Breast epithelium (tissue), 4 donors: ENCODE measurements at regions not wholly inside any gene's neighbourhood (a gene's known extent, or its start where the extent isn't known, plus 50 kb on each side); places are given as distances from the start of the nearest gene placed in this dataset.

Experiments used
- DNase-seq, 2 donors: peaks; one replicate each; pipeline ENCODE4 v3.0.0-alpha.2; 2019; ENCODE audit warnings: low spot score in 2 of 2
- H3K27ac ChIP-seq, 2 donors: fragments of 200-600 bp; sonication (generic) in 1 of 2; one replicate each; pipeline ENCODE4 v1.5.1; 2016 to 2019; ENCODE audit warnings: mild to moderate bottlenecking in 1 of 2
- H3K27me3 ChIP-seq, 2 donors: fragments of 200-600 bp; sonication (generic) in 1 of 2; one replicate each; pipeline versions ENCODE4 v1.5.1 to v1.6.0; 2017 to 2019; ENCODE audit warnings: control low read depth in 1 of 2, mild to moderate bottlenecking in 1 of 2
- H3K36me3 ChIP-seq: fragments of 200-600 bp; one replicate; pipeline ENCODE4 v1.5.1; 2019
- H3K4me1 ChIP-seq, 2 donors: fragments of 200-600 bp; sonication (generic); one replicate each; pipeline ENCODE4 v1.5.1; 2016 to 2019; ENCODE audit warnings: control low read depth in 1 of 2
- H3K4me3 ChIP-seq, 3 donors: fragments of 200-600 bp; sonication (generic); 1 replicate in 2 of 3; 2 replicates in 1 of 3; pipeline ENCODE4 v1.5.1; 2016 to 2019; ENCODE audit warnings: mild to moderate bottlenecking in 3 of 3, moderate library complexity in 2 of 3
- H3K9me3 ChIP-seq, 2 donors: fragments of 200-600 bp; sonication (generic) in 1 of 2; one replicate each; pipeline ENCODE4 v1.5.1; 2016 to 2019; ENCODE audit warnings: control low read depth in 1 of 2
- POLR2A ChIP-seq: fragments of 450-650 bp; IDR thresholded peaks from one replicate; pipeline ENCODE4 v1.6.1; 2016; ENCODE audit warnings: antibody characterized with exemption, mild to moderate bottlenecking, moderate library complexity
- POLR2AphosphoS5 ChIP-seq, 3 donors: sonication (generic); formaldehyde crosslinking; IDR thresholded peaks; one replicate each; pipeline ENCODE4 v1.6.1; 2017; ENCODE audit warnings: antibody characterized with exemption in 3 of 3
- intact Hi-C: fragments of 100-400 bp; cut with DNase I; formaldehyde crosslinking; loops from one replicate; pipeline ENCODE4 v1.15.1; 2023; ENCODE audit warnings: low total_unique reads
- TF ChIP-seq, protein P1 (sequence below), 3 donors: fragments of 450-650 bp; IDR thresholded peaks; one replicate each; pipeline ENCODE4 v1.5.1; 2016 to 2017; ENCODE audit warnings: antibody characterized with exemption in 3 of 3, mild to moderate bottlenecking in 3 of 3, moderate library complexity in 3 of 3

DNA sequence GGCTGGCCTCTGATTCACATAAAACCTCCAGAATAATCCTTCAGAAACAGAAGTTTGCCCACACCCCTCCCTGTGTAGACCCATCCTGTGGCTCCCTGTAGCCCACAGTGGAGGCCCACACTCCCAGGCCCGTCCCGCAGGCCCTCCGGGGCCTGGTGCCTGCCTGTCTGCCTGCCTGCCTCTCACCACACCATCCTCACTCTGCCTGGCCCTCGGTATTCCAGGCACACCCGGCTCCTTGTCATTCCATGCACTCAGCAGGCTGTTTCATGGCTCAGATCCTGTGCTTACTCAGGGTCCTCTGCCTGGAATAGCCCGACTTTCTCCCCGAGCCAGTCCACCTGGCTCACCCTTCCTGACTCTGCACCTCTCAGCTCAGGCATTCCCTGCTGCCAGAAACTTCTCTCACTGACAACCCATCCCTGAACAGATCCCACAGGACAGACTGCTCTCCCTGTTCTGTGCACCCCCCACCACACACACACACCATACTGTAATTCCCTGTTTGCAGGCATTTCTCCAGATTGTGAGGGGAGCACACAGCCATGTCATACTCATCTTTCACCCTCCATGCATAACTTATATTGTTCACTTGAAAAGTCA is 498.0 kb upstream of the ZMIZ1 start:
- Histone ChIP-seq H3K27me3 (no peaks in the 10 kb centered on the region), H3K27ac (no peak overlapping the region), H3K4me1 (no peaks in the 10 kb centered on the region), H3K9me3 (no peaks in the 10 kb centered on the region), H3K4me3 (no peak overlapping the region), H3K36me3 (no peaks in the 10 kb centered on the region)
- intact Hi-C loops: no loop called here
- TF ChIP-seq, protein P1, sequence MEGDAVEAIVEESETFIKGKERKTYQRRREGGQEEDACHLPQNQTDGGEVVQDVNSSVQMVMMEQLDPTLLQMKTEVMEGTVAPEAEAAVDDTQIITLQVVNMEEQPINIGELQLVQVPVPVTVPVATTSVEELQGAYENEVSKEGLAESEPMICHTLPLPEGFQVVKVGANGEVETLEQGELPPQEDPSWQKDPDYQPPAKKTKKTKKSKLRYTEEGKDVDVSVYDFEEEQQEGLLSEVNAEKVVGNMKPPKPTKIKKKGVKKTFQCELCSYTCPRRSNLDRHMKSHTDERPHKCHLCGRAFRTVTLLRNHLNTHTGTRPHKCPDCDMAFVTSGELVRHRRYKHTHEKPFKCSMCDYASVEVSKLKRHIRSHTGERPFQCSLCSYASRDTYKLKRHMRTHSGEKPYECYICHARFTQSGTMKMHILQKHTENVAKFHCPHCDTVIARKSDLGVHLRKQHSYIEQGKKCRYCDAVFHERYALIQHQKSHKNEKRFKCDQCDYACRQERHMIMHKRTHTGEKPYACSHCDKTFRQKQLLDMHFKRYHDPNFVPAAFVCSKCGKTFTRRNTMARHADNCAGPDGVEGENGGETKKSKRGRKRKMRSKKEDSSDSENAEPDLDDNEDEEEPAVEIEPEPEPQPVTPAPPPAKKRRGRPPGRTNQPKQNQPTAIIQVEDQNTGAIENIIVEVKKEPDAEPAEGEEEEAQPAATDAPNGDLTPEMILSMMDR (IDR thresholded peaks at IDR 0.05): no peak
- TF ChIP-seq POLR2AphosphoS5 (IDR thresholded peaks at IDR 0.05) (no peak), POLR2A (no peak)
- no peak for DNase-seq

DNA sequence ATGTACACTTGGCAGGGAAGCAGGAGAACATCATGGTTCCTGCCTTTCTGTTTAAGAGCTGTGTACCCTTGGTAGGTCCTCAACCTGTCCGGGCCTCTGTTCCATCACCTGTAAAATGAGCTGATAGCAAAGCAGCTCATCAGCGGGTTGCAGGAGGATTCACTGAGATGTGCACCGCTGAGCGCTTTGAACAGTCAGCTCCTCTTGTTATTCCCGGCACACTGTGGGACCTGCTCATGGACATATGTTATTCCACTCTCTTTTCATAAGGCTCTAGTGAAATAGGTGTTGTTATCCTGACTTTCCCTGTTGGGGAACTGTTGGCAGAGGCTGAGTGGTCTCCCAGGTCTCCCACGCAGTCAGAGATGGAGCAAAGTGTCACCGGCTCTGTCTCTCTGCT is 497.5 kb upstream of the ZMIZ1 start:
- Histone ChIP-seq H3K27ac (no peak overlapping the region), H3K4me3 (no peak overlapping the region), H3K27me3 (no peaks in the 10 kb centered on the region), H3K36me3 (no peaks in the 10 kb centered on the region), H3K4me1 (no peaks in the 10 kb centered on the region), H3K9me3 (no peaks in the 10 kb centered on the region)
- no peak for DNase-seq
- TF ChIP-seq, protein P1 (IDR thresholded peaks at IDR 0.05): no peak
- no peak for TF ChIP-seq POLR2AphosphoS5 (IDR thresholded peaks at IDR 0.05)
- no peak for TF ChIP-seq POLR2A
- intact Hi-C loops: no loop called here

DNA sequence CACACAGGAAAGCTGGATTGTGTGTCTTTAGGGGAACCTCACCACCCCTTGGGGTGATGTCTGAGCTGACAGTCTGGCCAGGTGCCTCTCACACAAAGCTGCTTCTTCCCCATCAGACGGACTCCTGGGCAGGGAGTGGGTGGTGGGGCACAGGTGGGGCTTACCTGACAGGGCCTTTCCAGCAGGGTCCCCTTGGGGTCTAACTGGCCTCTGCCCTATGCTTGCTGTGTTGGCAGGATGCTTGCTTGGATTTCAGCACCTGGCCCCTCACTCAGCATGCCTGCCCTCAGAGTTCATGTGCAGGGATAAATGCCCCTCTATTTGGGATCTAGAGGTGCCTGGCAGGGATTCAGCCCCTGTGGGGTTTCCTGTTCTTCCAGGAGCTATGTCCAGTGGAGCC is 496.9 kb upstream of the ZMIZ1 start:
- Histone ChIP-seq H3K9me3 (no peaks in the 10 kb centered on the region), H3K4me1 (no peaks in the 10 kb centered on the region), H3K4me3 (no peak overlapping the region), H3K36me3 (no peaks in the 10 kb centered on the region), H3K27ac (no peak overlapping the region), H3K27me3 (no peaks in the 10 kb centered on the region)
- no peak for TF ChIP-seq POLR2A
- TF ChIP-seq, protein P1 (IDR thresholded peaks at IDR 0.05): no peak
- no peak for TF ChIP-seq POLR2AphosphoS5 (IDR thresholded peaks at IDR 0.05)
- no peak for DNase-seq
- intact Hi-C loops: no loop called here

DNA sequence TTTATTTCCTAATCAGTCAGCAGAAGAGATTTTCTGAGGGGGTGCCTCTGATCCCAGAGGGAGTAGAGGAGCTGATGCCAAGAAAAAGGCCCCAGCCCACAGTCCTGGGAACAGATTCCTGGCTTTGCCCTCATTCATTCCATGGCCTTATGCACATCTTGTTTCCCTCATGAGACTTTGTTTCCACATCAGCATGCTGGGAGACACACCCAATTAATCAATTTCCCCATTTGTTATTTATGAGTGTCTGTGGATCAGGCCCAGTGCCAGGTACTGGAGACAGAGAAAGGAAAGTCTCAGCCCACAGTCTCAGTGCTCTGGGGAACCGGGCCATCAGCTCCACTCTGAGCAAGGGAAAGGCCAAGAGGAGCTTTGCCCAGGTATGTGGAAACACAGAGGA is 496.2 kb upstream of the ZMIZ1 start:
- DNase-seq: no peak
- H3K27me3 ChIP-seq: no peaks in the 10 kb centered on the region
- H3K9me3 ChIP-seq: no peaks in the 10 kb centered on the region
- no peaks in the 10 kb centered on the region for H3K36me3 ChIP-seq
- no peak overlapping the region for H3K4me3 ChIP-seq
- intact Hi-C loops: no loop called here
- no peak overlapping the region for H3K27ac ChIP-seq
- peak; percentile 12 to 93 (median 61) for TF ChIP-seq POLR2AphosphoS5 (IDR thresholded peaks at IDR 0.05)
- TF ChIP-seq, protein P1 (IDR thresholded peaks at IDR 0.05): no peak
- no peaks in the 10 kb centered on the region for H3K4me1 ChIP-seq

DNA sequence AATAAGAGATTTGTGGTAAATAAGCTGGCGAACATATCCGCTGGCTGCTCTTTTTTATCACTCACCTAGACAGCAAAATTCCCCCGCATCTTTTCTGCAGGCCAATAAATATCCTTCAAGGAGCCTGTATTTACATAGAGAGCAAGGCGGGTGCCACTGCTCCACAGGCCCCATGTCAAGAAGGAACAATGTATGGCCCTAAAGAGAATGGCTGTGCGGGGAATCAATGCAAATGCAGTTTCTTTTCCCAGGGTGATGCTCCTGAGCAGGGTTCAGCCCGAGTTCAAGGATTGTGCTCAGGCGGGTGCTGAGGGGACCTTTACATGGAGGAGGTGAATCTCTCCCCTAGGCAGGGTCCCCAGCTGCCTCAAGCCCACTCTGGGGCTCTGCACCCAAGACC is 494.2 kb upstream of the ZMIZ1 start:
- no peaks in the 10 kb centered on the region for H3K4me1 ChIP-seq
- TF ChIP-seq POLR2AphosphoS5 (IDR thresholded peaks at IDR 0.05) (no peak), POLR2A (no peak)
- TF ChIP-seq, protein P1 (IDR thresholded peaks at IDR 0.05): no peak
- H3K9me3 ChIP-seq: no peaks in the 10 kb centered on the region
- DNase-seq: no peak
- intact Hi-C loops: no loop called here
- no peak overlapping the region for H3K4me3 ChIP-seq
- no peak overlapping the region for H3K27ac ChIP-seq
- H3K36me3 ChIP-seq: no peaks in the 10 kb centered on the region
- H3K27me3 ChIP-seq: no peaks in the 10 kb centered on the region
